GM23338 (cell line): ENCODE measurements at regions not wholly inside any gene's neighbourhood (a gene's known extent, or its start where the extent isn't known, plus 50 kb on each side); places are given as distances from the start of the nearest gene placed in this dataset.

ENCODE experiments used
- POLR2AphosphoS5 ChIP-seq: IDR thresholded peaks from 2 replicates; pipeline ENCODE4 v1.6.1; 2016; ENCODE audit warnings: antibody characterized with exemption, low read depth
- TF ChIP-seq, protein P1 (sequence below), 2 experiments: fragments of 200-600 bp in 1 of 2; sonication (generic) in 1 of 2; conservative IDR thresholded peaks; 2 replicates each; pipeline versions ENCODE4 v1.5.1 to v1.6.1; 2016 to 2017; ENCODE audit warnings: antibody characterized with exemption in 2 of 2, low read depth in 2 of 2, mild to moderate bottlenecking in 2 of 2, moderate library complexity in 1 of 2
- TF ChIP-seq, protein P2 (sequence below): IDR thresholded peaks from one replicate; pipeline ENCODE4 v1.6.1; 2018; ENCODE audit warnings: antibody characterized with exemption; ENCODE audit not compliant: unreplicated experiment

GRCh38 chr10:14447094-14447839 is 116.5 kb upstream of the FRMD4A start:
- TF ChIP-seq, protein P1, sequence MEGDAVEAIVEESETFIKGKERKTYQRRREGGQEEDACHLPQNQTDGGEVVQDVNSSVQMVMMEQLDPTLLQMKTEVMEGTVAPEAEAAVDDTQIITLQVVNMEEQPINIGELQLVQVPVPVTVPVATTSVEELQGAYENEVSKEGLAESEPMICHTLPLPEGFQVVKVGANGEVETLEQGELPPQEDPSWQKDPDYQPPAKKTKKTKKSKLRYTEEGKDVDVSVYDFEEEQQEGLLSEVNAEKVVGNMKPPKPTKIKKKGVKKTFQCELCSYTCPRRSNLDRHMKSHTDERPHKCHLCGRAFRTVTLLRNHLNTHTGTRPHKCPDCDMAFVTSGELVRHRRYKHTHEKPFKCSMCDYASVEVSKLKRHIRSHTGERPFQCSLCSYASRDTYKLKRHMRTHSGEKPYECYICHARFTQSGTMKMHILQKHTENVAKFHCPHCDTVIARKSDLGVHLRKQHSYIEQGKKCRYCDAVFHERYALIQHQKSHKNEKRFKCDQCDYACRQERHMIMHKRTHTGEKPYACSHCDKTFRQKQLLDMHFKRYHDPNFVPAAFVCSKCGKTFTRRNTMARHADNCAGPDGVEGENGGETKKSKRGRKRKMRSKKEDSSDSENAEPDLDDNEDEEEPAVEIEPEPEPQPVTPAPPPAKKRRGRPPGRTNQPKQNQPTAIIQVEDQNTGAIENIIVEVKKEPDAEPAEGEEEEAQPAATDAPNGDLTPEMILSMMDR (conservative IDR thresholded peaks at IDR 0.05; ENCODE audit: low read depth in 2 of 2) = no peak
- TF ChIP-seq POLR2AphosphoS5 = no peak
- TF ChIP-seq, protein P2, sequence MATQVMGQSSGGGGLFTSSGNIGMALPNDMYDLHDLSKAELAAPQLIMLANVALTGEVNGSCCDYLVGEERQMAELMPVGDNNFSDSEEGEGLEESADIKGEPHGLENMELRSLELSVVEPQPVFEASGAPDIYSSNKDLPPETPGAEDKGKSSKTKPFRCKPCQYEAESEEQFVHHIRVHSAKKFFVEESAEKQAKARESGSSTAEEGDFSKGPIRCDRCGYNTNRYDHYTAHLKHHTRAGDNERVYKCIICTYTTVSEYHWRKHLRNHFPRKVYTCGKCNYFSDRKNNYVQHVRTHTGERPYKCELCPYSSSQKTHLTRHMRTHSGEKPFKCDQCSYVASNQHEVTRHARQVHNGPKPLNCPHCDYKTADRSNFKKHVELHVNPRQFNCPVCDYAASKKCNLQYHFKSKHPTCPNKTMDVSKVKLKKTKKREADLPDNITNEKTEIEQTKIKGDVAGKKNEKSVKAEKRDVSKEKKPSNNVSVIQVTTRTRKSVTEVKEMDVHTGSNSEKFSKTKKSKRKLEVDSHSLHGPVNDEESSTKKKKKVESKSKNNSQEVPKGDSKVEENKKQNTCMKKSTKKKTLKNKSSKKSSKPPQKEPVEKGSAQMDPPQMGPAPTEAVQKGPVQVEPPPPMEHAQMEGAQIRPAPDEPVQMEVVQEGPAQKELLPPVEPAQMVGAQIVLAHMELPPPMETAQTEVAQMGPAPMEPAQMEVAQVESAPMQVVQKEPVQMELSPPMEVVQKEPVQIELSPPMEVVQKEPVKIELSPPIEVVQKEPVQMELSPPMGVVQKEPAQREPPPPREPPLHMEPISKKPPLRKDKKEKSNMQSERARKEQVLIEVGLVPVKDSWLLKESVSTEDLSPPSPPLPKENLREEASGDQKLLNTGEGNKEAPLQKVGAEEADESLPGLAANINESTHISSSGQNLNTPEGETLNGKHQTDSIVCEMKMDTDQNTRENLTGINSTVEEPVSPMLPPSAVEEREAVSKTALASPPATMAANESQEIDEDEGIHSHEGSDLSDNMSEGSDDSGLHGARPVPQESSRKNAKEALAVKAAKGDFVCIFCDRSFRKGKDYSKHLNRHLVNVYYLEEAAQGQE = no peak
